ENCODE measurements at regions not wholly inside any gene's neighbourhood (a gene's known extent, or its start where the extent isn't known, plus 50 kb on each side); places are given as distances from the start of the nearest gene placed in this dataset.
A peak's percentile ranks its signal among the peaks of the same experiment; 100 is the strongest.

GRCh38 chr3:155029941-155030340 lies 50.2 kb upstream of the MME start:
- no peak for DNase-seq

GRCh38 chr3:155026999-155027591 lies 53.0 kb upstream of the MME start:
- DNase-seq = peak; percentile 29 to 72 (median 54)

- no peak for DNase-seq
These were observed 56.0 kb upstream of the MME start for GRCh38 chr3:155024006-155024638.

GRCh38 chr3:155022896-155023295 lies 57.2 kb upstream of the MME start:
- no peak for DNase-seq

GRCh38 chr3:155019575-155019974 lies 60.5 kb upstream of the MME start:
- DNase-seq = no peak

GRCh38 chr3:155018621-155019330 lies 61.3 kb upstream of the MME start:
- DNase-seq = peak; percentile 49 to 88 (median 70)

- DNase-seq = no peak
These were observed 64.2 kb upstream of the MME start for GRCh38 chr3:155015776-155016436.

- DNase-seq = no peak
These were observed 65.2 kb upstream of the MME start for GRCh38 chr3:155014953-155015352.

GRCh38 chr3:155013427-155013826 lies 66.7 kb upstream of the MME start:
- DNase-seq = no peak

GRCh38 chr3:155012584-155012983 lies 67.5 kb upstream of the MME start:
- no peak for DNase-seq

GRCh38 chr3:155010416-155010815 lies 69.7 kb upstream of the MME start:
- DNase-seq = no peak

GRCh38 chr3:155009217-155009616 lies 70.9 kb upstream of the MME start:
- no peak for DNase-seq

GRCh38 chr3:155007729-155008128 lies 72.4 kb upstream of the MME start:
- no peak for DNase-seq

- peak; percentile 26 to 77 (median 54) for DNase-seq
These were observed 78.7 kb upstream of the MME start for GRCh38 chr3:155001289-155002010.

- DNase-seq = no peak
These were observed 87.5 kb upstream of the MME start for GRCh38 chr3:154992655-154993054.

GRCh38 chr3:154990543-154990942 lies 89.6 kb upstream of the MME start:
- no peak for DNase-seq

- no peak for DNase-seq
These were observed 92.3 kb upstream of the MME start for GRCh38 chr3:154987846-154988245.

GRCh38 chr3:154981664-154982063 lies 98.5 kb upstream of the MME start:
- DNase-seq = no peak

- DNase-seq = no peak
These were observed 98.9 kb upstream of the MME start for GRCh38 chr3:154981201-154981600.

GRCh38 chr3:154979331-154979730 lies 100.8 kb upstream of the MME start:
- DNase-seq = peak; percentile 19 to 59 (median 32)

GRCh38 chr3:154977666-154978065 lies 102.5 kb upstream of the MME start:
- DNase-seq = no peak

GRCh38 chr3:154976072-154976983 lies 103.8 kb upstream of the MME start:
- no peak for DNase-seq
